VCaP (cell line): ENCODE measurements at regions not wholly inside any gene's neighbourhood (a gene's known extent, or its start where the extent isn't known, plus 50 kb on each side); places are given as distances from the start of the nearest gene placed in this dataset.

Source experiments
- H3K27ac ChIP-seq: fragments of 450-650 bp; 2 replicates; pipeline ENCODE4 v1.5.1; 2017
- TF ChIP-seq, protein P1 (sequence below): fragments of 450-650 bp; conservative IDR thresholded peaks from 2 replicates; pipeline ENCODE4 v1.5.1; 2017; ENCODE audit warnings: mild to moderate bottlenecking, moderate library complexity

DNA sequence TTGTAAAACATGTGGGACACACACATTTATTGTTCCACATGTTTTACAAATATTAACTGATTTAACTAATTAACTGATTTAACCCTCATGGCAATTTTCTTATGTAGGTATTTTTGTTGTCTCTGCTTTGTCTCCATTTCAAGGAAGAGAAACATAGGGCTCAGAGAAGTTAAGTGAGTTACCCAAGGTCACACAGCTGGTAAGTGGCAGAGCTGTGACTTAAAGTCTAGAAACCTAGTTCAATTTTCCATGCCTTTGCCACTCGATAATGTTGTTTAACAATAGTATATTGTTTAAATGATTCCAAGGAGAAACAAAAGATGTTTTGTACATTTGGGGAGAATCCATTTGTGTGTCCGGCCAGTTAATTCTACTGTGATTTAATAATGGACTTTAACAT lies 284.1 kb upstream of the CDH5 start:
- H3K27ac ChIP-seq: no peak overlapping the region

DNA sequence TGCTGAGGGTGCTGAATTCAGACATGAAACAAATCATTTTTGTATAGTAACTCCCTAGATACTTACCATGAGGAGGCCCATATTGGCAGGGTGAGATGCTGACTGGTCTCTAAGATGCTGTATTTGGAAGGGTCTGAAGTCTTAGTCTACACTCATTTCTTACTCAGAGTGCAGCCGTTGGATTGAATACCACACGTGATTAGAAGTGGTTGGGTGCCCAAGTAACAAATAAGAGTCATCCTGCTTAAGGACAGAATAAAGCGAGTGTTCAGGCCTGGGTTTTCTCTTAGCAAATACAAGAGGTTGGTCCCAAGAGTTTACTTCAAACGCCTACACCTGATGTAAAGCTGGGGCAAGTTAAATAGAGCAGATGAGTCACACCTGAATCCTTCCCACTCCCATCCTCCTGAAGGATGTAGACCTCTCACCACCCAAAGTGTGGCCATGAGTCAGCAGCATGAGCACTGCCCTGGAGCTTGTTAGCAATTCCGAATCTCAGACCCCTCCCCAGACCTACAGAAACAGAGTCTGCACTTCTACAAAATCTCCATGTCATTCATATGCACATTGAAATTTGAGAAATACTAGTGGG lies 284.6 kb upstream of the CDH5 start:
- TF ChIP-seq, protein P1, sequence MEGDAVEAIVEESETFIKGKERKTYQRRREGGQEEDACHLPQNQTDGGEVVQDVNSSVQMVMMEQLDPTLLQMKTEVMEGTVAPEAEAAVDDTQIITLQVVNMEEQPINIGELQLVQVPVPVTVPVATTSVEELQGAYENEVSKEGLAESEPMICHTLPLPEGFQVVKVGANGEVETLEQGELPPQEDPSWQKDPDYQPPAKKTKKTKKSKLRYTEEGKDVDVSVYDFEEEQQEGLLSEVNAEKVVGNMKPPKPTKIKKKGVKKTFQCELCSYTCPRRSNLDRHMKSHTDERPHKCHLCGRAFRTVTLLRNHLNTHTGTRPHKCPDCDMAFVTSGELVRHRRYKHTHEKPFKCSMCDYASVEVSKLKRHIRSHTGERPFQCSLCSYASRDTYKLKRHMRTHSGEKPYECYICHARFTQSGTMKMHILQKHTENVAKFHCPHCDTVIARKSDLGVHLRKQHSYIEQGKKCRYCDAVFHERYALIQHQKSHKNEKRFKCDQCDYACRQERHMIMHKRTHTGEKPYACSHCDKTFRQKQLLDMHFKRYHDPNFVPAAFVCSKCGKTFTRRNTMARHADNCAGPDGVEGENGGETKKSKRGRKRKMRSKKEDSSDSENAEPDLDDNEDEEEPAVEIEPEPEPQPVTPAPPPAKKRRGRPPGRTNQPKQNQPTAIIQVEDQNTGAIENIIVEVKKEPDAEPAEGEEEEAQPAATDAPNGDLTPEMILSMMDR: no peak
- H3K27ac ChIP-seq: no peak overlapping the region

More for the DNA sequence above, 284.1 kb upstream of the CDH5 start:
- TF ChIP-seq, protein P1: no peak

DNA sequence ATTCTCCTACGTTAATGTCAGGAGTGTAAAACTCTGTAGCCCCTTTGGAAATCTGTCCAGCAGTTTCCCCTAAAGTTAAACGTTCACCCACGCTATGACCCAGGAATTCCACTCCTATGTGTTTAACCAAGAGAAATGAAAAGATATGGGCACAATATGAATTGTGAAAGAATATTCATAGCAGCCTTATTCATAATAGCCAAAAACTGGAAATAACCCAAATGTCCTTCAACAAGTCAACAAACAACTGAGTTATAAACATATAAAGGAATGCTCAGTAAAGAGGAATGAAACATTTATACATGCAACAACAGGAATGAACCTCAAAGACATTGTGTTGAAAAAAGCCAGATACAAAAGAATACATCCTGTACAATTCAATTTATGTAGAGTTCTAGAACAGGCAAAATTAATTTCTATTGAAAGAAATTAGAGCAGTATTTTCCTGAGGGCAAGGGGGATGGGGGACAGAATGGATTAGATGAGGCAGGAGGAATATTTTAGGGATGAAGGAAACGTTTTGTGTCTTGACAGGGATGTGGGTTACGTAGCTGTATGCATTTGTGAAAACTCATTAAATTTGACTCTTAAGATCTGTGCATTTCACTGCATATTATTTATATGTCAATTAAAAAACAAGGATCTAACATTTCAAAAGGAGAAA lies 286.7 kb upstream of the CDH5 start:
- no peak overlapping the region for H3K27ac ChIP-seq
- TF ChIP-seq, protein P1: no peak

DNA sequence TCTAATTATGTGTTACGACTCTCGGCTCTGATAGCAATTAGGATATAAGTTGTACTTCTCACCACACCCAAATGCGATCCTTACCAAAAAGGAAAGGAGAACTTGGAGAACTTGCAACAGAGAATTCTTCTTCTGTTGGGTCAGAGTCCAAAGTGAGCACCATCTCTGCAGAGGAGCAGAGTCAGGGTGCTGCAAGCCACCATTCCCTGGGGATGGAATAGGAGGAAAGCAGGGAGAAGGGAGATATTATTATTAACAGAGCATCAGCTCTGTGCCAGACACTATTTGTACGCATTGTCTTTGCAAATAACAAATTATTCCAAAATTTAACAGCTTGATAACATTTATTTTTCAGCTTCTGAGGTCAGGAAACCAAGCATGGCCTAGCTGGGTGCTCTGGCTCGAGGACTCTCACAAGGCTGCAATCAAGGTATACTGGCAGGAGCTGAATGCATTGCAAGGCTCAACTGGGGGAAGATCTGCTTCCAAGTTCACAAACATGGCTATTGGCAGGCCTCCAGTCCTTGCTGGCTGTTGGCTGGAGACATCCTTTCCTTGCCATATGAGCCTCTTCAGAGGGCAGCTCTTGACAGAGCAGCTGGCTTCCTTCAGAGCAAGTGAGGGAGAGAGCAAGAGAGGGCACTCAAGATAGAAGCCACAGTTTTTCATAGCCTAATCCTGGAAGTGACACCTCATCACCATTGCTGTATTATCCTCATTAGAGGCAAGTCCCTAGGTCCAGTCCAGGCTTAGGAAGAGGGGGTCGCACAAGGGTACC lies 296.2 kb upstream of the CDH5 start:
- TF ChIP-seq, protein P1: no peak
- H3K27ac ChIP-seq: peak overlapping the region; percentile 40; the same call in 1 of the 2 replicates

DNA sequence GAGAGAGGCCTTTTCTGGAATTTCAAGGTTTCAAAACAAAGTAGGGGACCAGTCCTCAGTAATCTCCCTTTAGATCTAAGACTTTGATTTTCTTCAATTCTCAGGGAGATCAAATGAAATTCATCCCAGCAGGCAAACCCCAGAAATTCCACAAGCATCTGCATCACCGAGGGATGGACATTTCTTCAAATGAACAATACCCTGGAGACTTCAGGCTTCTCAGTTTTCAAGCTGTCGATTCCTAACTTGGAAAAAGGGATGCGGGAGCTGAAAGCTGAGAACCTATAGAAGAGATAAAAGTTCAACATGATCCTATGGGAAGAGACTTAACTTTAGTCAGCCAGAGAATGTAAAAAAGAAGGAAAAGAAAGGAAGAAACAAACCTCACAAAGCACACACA lies 296.9 kb upstream of the CDH5 start:
- TF ChIP-seq, protein P1: no peak
- H3K27ac ChIP-seq: no peak overlapping the region; the same call in 1 of the 2 replicates

DNA sequence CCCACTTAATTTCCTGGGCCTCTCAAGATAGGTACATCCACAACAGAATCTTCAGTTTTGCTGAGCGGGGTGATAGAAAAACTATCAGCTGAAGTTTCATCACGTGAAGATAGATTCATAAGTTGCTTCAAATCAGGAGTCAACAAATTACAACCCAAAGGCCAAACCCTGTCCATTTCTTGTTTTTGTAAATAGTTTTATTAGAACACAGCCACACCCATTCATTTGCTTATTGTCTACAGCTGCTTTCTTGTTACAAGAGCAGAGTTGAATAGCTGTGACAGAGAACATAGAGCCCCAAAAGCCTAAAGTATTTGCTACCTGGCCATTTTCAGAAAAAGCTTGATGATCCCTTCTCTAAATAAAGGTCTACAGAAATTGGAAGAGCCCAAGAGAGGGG lies 300.1 kb upstream of the CDH5 start:
- TF ChIP-seq, protein P1: no peak
- H3K27ac ChIP-seq: no peak overlapping the region

DNA sequence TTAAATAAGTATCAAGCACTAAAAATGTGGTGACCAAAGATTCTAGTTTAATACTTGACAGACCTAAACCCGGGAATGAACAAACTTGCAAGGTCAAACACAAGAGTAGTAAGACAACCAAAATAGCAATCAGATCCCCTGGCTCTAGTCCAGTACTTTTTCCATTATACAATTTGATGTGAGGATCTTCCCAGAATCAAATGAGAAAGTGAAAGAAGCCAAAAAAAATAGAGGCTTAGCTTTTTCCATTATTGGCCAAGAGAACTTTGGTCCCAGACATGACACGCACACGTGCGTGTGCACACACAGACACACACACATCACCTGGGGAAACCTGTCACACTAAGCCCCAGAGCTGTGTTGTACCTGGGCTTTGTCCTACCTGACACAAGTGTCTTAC lies 300.6 kb upstream of the CDH5 start:
- TF ChIP-seq, protein P1: no peak
- H3K27ac ChIP-seq: no peak overlapping the region
